ENCODE measurements at regions not wholly inside any gene's neighbourhood (a gene's known extent, or its start where the extent isn't known, plus 50 kb on each side); places are given as distances from the start of the nearest gene placed in this dataset.

GRCh38 chr6:149216459-149216858 is 101.1 kb upstream of the TAB2 start:
- DNase-seq (ENCODE audit: low read depth): no peak

- DNase-seq (ENCODE audit: low read depth): peak; percentile 14
Measured at GRCh38 chr6:149217466-149217888, 100.0 kb upstream of the TAB2 start.

GRCh38 chr6:149218471-149218870 is 99.0 kb upstream of the TAB2 start:
- no peak for DNase-seq (ENCODE audit: low read depth)

GRCh38 chr6:149218915-149219314 is 98.6 kb upstream of the TAB2 start:
- DNase-seq (ENCODE audit: low read depth): no peak

GRCh38 chr6:149220882-149221773 is 96.4 kb upstream of the TAB2 start:
- DNase-seq (ENCODE audit: low read depth): no peak

GRCh38 chr6:149221774-149222070 is 95.8 kb upstream of the TAB2 start:
- peak; percentile 63 for DNase-seq (ENCODE audit: low read depth)

GRCh38 chr6:149223120-149223903 is 94.2 kb upstream of the TAB2 start:
- no peak for DNase-seq (ENCODE audit: low read depth)

- no peak for DNase-seq (ENCODE audit: low read depth)
Measured at GRCh38 chr6:149223904-149224351, 93.6 kb upstream of the TAB2 start.

- no peak for DNase-seq (ENCODE audit: low read depth)
Measured at GRCh38 chr6:149224399-149224798, 93.1 kb upstream of the TAB2 start.

- no peak for DNase-seq (ENCODE audit: low read depth)
Measured at GRCh38 chr6:149225370-149225769, 92.1 kb upstream of the TAB2 start.

GRCh38 chr6:149225946-149226345 is 91.6 kb upstream of the TAB2 start:
- no peak for DNase-seq (ENCODE audit: low read depth)

GRCh38 chr6:149227796-149228195 is 89.7 kb upstream of the TAB2 start:
- no peak for DNase-seq (ENCODE audit: low read depth)

GRCh38 chr6:149228311-149228955 is 89.1 kb upstream of the TAB2 start:
- DNase-seq (ENCODE audit: low read depth): no peak

- DNase-seq (ENCODE audit: low read depth): no peak
Measured at GRCh38 chr6:149229096-149229495, 88.4 kb upstream of the TAB2 start.

GRCh38 chr6:149230712-149231460 is 86.6 kb upstream of the TAB2 start:
- no peak for DNase-seq (ENCODE audit: low read depth)

- DNase-seq (ENCODE audit: low read depth): no peak
Measured at GRCh38 chr6:149231778-149232177, 85.7 kb upstream of the TAB2 start.

- peak; percentile 95 for DNase-seq (ENCODE audit: low read depth)
Measured at GRCh38 chr6:149233056-149233715, 84.3 kb upstream of the TAB2 start.

- DNase-seq (ENCODE audit: low read depth): peak; percentile 43
Measured at GRCh38 chr6:149234051-149234962, 83.2 kb upstream of the TAB2 start.

- peak; percentile 88 for DNase-seq (ENCODE audit: low read depth)
Measured at GRCh38 chr6:149235130-149235561, 82.4 kb upstream of the TAB2 start.

- no peak for DNase-seq (ENCODE audit: low read depth)
Measured at GRCh38 chr6:149236589-149236988, 80.9 kb upstream of the TAB2 start.

Data from EH (cell line).